ENCODE measurements at regions not wholly inside any gene's neighbourhood (a gene's known extent, or its start where the extent isn't known, plus 50 kb on each side); places are given as distances from the start of the nearest gene placed in this dataset.

DNA sequence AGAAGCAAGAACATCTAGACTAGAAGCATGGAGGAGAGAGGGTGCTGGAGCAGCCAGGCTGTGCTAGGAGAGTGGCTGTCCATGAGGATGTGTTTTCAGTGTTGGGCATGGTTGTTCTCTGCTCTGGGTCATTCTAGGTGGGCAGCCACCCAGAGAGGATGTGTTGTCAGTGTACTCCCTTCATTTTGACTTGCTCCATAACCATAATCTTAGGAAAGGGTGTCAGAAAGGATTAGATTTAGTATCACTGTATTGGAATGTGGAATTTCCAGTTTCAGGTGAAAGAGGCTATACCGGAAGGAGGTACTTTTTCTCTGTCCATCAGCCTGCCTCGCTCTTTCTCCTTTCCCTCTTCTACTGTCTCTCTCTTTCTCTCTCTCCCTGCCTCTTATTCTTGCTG lies 474.5 kb upstream of the PODXL start (continued):
- TF ChIP-seq, protein P1, sequence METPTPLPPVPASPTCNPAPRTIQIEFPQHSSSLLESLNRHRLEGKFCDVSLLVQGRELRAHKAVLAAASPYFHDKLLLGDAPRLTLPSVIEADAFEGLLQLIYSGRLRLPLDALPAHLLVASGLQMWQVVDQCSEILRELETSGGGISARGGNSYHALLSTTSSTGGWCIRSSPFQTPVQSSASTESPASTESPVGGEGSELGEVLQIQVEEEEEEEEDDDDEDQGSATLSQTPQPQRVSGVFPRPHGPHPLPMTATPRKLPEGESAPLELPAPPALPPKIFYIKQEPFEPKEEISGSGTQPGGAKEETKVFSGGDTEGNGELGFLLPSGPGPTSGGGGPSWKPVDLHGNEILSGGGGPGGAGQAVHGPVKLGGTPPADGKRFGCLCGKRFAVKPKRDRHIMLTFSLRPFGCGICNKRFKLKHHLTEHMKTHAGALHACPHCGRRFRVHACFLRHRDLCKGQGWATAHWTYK (CRISPR knock-in tag; IDR thresholded peaks at IDR 0.05) = no peak
- no peak for TF ChIP-seq GATAD2B (IDR thresholded peaks at IDR 0.05; ENCODE audit: borderline replicate concordance)
- TF ChIP-seq, protein P2, sequence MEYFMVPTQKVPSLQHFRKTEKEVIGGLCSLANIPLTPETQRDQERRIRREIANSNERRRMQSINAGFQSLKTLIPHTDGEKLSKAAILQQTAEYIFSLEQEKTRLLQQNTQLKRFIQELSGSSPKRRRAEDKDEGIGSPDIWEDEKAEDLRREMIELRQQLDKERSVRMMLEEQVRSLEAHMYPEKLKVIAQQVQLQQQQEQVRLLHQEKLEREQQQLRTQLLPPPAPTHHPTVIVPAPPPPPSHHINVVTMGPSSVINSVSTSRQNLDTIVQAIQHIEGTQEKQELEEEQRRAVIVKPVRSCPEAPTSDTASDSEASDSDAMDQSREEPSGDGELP (CRISPR knock-in tag; IDR thresholded peaks at IDR 0.05; ENCODE audit: borderline replicate concordance) = no peak
- TF ChIP-seq KLF1 (tag; IDR thresholded peaks at IDR 0.05) = no peak
- TF ChIP-seq, protein P3, sequence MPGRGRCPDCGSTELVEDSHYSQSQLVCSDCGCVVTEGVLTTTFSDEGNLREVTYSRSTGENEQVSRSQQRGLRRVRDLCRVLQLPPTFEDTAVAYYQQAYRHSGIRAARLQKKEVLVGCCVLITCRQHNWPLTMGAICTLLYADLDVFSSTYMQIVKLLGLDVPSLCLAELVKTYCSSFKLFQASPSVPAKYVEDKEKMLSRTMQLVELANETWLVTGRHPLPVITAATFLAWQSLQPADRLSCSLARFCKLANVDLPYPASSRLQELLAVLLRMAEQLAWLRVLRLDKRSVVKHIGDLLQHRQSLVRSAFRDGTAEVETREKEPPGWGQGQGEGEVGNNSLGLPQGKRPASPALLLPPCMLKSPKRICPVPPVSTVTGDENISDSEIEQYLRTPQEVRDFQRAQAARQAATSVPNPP (IDR thresholded peaks at IDR 0.05; ENCODE audit: borderline replicate concordance, insufficient read depth, insufficient read length) = no peak
- TF ChIP-seq ZNF41 (CRISPR knock-in tag; conservative IDR thresholded peaks at IDR 0.05) = no peak
- TF ChIP-seq, protein P4, sequence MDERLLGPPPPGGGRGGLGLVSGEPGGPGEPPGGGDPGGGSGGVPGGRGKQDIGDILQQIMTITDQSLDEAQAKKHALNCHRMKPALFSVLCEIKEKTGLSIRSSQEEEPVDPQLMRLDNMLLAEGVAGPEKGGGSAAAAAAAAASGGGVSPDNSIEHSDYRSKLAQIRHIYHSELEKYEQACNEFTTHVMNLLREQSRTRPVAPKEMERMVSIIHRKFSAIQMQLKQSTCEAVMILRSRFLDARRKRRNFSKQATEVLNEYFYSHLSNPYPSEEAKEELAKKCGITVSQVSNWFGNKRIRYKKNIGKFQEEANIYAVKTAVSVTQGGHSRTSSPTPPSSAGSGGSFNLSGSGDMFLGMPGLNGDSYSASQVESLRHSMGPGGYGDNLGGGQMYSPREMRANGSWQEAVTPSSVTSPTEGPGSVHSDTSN (CRISPR knock-in tag; IDR thresholded peaks at IDR 0.05; ENCODE audit: low read depth) = no peak
- TF ChIP-seq, protein P4 (tag; conservative IDR thresholded peaks at IDR 0.05; ENCODE audit: low read depth) = no peak
- TF ChIP-seq SIN3B (IDR thresholded peaks at IDR 0.05; ENCODE audit: low read depth) = no peak
- TF ChIP-seq, protein P5, sequence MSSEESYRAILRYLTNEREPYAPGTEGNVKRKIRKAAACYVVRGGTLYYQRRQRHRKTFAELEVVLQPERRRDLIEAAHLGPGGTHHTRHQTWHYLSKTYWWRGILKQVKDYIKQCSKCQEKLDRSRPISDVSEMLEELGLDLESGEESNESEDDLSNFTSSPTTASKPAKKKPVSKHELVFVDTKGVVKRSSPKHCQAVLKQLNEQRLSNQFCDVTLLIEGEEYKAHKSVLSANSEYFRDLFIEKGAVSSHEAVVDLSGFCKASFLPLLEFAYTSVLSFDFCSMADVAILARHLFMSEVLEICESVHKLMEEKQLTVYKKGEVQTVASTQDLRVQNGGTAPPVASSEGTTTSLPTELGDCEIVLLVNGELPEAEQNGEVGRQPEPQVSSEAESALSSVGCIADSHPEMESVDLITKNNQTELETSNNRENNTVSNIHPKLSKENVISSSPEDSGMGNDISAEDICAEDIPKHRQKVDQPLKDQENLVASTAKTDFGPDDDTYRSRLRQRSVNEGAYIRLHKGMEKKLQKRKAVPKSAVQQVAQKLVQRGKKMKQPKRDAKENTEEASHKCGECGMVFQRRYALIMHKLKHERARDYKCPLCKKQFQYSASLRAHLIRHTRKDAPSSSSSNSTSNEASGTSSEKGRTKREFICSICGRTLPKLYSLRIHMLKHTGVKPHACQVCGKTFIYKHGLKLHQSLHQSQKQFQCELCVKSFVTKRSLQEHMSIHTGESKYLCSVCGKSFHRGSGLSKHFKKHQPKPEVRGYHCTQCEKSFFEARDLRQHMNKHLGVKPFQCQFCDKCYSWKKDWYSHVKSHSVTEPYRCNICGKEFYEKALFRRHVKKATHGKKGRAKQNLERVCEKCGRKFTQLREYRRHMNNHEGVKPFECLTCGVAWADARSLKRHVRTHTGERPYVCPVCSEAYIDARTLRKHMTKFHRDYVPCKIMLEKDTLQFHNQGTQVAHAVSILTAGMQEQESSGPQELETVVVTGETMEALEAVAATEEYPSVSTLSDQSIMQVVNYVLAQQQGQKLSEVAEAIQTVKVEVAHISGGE (CRISPR knock-in tag; IDR thresholded peaks at IDR 0.05) = no peak
- no peak for TF ChIP-seq NR1H2 (CRISPR knock-in tag; IDR thresholded peaks at IDR 0.05)
- TF ChIP-seq, protein P6, sequence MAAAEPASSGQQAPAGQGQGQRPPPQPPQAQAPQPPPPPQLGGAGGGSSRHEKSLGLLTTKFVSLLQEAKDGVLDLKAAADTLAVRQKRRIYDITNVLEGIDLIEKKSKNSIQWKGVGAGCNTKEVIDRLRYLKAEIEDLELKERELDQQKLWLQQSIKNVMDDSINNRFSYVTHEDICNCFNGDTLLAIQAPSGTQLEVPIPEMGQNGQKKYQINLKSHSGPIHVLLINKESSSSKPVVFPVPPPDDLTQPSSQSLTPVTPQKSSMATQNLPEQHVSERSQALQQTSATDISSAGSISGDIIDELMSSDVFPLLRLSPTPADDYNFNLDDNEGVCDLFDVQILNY (CRISPR knock-in tag; IDR thresholded peaks at IDR 0.05) = no peak
